NCI-H748 (cell line): ENCODE measurements at regions not wholly inside any gene's neighbourhood (a gene's known extent, or its start where the extent isn't known, plus 50 kb on each side); places are given as distances from the start of the nearest gene placed in this dataset.

Source experiments
- DNase-seq: peaks from one replicate; lab custom pipeline; 2025; ENCODE audit not compliant: unreplicated experiment; lab: John Stamatoyannopoulos, UW

GRCh38 chr5:54746777-54747398 lies 229.3 kb downstream of the SNX18 start:
- no peak for DNase-seq

DNA sequence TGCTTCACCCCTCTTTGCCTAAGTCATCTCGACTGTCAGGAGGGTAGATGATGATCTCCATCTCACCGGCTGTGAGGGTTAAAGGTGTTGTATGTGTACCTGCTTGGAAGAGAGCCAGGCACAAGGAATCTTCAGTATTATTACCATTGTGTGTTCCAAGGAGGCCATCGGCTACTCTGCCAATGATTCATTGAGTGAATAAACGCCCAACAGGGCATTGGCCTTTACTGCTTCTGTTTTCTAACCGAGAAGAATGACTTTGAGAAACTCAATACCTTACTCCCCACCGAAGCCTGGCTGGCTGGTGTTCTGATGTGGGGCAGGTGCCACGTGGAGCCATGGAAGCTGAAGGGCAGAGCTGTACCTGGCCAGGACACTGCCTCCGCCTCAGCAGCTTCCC lies 228.8 kb downstream of the SNX18 start:
- DNase-seq = no peak

DNA sequence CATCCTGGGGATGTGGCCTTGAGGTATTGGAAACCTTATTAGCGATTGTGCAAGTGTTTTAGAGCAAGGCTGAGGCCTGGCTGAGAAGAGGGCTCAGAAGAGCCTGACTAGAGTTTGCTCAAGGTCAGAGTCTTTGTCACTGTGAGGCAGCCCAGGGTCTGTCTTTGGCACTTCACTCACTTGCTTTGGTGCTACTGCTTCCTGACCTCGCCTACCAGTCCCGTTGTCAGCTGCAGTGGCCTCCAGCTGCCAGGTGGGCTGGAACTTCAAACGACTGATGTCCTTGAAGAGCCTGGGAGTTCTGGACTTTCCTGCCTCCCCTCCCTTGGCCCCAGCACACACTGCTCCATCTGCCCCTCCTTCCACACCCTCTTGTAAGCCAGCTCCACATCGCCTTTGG lies 228.0 kb downstream of the SNX18 start:
- DNase-seq = no peak

DNA sequence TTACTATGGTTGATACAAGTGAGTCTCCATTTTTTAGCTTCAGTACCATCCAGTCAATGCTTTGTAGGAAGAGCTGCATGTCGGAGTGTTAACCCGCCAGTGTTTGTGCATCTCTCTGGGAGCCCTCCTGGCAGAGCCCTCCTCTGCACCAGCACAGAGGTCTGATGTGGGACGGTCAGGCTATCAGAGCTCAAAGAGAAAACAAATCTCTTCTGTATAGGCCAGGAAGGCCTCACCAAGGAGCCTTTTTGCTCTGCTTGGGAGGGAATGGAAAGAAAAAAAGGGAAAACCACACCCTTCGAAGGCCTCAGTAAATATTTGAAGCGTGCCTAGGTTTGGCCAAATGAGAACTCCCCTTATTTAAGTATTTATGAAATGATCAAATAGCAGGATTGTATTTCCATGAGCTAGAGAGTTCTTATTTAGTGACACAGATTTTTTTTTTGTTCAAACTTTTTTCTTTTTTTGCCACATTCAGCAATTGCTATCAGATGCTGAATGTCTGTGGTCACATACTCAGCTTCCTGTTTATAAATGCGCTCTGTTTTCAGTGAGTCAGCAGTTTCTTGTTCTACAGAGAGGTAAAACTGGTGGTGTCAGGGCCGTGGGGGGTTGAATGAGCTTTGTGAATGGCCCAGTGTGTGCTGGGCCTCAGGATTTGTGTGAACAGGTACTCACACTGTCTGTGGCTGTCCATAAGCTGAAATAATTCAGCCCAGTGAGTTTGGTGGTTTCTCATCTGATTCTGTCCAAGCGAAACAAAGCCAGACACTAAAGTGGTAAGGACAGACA lies 226.6 kb downstream of the SNX18 start:
- peak; percentile 37 for DNase-seq

DNA sequence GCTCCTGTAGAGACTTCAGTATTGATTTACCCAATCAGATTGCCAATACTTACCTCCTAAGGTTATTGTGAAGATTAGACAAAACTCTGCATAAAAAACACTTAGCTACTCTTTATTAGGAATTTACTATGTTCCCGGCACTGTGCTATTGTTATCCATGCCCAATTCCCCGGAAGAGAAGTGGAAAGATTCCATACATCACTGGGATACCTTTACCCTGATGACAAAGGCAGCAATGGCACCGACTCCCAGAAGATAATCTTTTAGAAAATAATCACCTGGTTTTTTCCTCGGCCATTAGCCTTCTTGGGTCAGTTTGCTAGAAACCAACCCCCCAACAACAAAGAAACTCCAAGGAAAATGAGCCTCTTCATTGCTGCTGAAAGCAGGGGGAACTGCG lies 226.0 kb downstream of the SNX18 start:
- no peak for DNase-seq

- no peak for DNase-seq
These were observed 224.9 kb downstream of the SNX18 start for GRCh38 chr5:54742417-54742891.

DNA sequence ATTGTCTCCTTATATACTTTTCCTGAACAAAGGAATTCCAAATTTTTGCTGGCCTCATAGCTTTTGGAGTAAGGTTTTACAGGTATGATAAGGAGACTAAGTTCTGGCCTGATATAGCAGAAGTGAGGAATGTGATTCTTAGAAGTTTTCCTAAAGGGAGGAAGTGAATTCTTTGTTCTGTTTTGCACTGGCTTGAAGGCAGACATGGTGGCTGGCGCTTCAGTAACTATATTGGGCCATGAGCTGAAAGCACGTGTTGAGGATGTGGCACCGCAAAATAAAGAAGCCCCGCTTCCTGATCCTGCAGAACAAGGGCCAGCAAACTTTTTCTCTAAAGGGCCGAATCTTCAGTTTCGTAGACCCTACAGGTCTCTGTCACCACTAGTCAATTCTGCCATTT lies 224.2 kb downstream of the SNX18 start:
- DNase-seq = no peak

GRCh38 chr5:54740141-54740540 lies 222.6 kb downstream of the SNX18 start:
- no peak for DNase-seq

DNA sequence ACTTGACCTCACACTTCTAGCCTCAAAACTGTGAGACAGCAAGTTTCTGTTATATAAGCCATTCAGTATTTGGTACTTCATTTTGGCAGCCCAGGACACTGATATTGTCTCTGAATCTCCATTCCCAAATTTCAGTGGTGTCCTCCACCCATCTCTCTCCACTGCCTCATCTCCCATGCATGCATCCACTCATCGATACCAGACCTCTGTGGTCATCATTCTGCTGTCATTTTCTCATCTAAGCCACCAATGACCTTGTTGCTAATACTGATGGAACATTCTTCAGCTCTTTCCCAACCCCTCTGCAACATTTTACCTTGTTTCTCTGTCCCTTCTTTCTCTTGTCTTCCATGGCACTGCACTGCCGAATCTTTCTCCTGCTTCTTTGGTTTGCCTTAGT lies 221.8 kb downstream of the SNX18 start:
- DNase-seq = no peak

DNA sequence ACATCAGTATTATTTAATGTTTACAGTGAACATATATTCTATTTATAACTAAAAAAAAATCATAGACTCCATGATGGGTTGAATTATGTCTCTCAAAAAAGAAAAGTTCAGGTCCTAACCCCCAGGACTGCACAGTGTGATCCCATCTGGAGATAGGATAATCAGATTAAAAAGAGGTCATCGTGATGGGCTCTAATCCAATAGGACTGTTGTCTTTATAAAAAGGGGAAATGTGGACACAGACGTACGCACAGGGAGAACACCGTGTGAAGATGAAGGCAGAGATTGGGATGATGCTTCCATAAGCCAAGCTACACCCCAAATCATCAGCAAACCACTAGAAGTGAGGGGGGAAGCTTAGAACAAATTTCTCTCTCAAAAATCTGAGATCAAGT lies 221.4 kb downstream of the SNX18 start:
- DNase-seq = no peak

- DNase-seq = no peak
These were observed 220.8 kb downstream of the SNX18 start for GRCh38 chr5:54738118-54738972.

- no peak for DNase-seq
These were observed 218.6 kb downstream of the SNX18 start for GRCh38 chr5:54736003-54736797.

GRCh38 chr5:54733101-54733500 lies 215.5 kb downstream of the SNX18 start:
- DNase-seq = no peak

DNA sequence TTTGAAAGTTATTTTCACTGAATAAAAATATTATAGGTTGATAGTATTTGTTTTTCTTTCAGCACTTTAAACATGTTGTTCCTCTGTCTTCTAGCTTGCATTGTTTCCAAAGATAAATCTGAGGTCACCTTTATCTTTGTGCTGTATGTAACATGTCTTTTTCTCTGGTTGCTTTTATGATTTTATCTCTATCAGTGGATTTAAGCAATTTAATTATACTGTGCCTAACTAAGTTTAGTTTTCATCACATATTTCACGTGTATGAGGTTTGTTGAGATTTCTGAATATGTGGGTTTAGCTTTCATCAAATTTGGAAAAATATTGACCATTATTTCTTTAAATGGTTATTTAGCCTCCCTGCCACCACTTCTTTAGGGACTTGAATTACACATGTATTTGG lies 214.5 kb downstream of the SNX18 start:
- DNase-seq = no peak

DNA sequence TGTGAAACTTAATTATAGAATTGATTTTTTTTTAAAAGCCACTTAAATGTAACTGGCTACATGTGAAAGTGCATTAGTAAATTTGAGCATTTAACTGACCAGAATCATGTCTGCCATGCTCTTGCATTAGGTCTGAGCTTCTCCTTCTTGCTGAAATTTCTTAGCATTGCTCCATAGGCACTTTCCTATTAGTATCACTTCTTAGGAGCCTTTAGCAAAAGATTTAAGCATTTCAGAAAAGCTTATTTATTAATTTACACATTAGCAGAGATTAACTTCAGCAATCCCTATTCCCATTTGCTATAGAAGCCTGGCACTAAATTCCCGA lies 211.0 kb downstream of the SNX18 start:
- DNase-seq = no peak

- peak; percentile 12 for DNase-seq
These were observed 210.5 kb downstream of the SNX18 start for GRCh38 chr5:54727874-54728587.

DNA sequence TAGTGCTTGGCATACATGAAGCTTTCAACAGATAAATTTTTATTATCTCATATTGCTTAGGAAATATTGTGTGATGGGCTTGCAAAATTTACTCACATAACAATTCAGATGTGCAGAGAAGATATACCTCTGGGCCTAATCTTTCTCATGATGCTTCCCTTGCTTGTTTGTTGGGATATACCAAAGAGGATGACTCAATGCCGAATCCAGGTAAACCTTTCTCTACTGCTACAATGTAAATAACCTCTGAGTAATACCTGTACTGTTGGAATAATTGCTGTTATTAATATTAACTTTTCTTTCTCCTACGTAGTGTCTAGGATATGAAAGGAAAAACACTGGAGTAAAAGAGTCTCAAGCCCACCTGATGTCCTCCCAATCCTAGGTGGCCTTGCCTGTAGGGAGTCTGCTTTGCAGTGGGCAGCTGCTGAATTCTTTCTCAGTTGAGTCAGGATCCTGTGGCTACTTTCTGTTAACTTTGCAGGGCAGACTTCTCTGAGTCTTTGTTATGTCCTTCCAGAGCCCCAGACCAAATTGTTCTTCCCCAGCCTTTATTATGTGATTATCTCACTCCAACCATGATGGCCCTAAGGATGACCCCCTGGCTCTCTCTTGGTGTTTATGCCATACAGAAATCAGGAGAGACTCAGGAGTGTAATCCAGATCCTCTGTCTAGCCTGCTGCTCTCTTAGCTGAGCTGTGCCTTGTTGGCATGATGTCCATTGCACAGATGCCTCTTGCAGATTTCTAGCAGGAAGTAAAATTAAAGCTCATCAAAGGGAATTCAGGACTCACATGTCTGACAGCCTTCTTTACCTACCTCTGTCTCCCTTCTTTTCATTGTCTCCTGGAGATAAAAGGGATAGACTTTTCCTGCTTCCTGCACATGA lies 208.1 kb downstream of the SNX18 start:
- no peak for DNase-seq

DNA sequence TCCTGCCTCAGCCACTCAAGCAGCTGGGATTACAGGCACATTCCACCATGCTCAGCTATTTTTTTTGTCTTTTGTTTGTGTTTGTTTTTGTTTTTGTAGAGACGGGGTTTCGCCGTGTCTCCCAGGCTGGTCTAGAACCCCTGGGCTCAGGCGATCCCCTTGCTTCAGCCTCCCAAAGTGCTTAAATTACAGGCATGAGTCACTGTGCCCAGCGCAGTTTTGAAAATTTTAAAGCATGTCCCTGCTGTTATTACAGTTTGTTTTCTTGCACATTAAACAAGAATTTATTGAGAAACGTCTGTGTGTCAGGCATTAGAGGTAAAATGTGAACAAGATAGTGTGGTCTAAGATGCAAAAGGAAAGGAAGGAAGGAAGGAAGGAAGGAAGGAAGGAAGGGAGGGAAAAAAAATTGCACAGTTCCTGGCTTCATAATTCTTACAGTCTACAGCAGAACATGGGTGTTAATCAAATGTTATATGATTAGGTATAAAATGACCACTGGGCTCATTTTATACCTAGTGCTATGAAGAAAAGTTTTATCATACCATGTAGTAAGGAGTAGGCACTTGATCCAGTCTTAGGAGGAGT lies 205.4 kb downstream of the SNX18 start:
- no peak for DNase-seq
